ENCODE measurements at regions not wholly inside any gene's neighbourhood (a gene's known extent, or its start where the extent isn't known, plus 50 kb on each side); places are given as distances from the start of the nearest gene placed in this dataset.

GRCh38 chr19:32202244-32202643, 143.2 kb upstream of the ZNF507 start:
- no peak for TF ChIP-seq CTCF (IDR thresholded peaks at IDR 0.05)
- Histone ChIP-seq H3K27me3 (ENCODE audit: low read depth) (peaks cover 2% of the 10 kb centered on the region), H3K27ac (no peak overlapping the region), H3K4me1 (no peaks in the 10 kb centered on the region), H3K4me3 (no peak overlapping the region), H3K36me3 (no peaks in the 10 kb centered on the region), H3K9me3 (no peaks in the 10 kb centered on the region)
- no peak for DNase-seq
- intact Hi-C loops (cut with DNase I), result no loop called here
- ATAC-seq, result peak in 1 of 2 donors; percentile 16

DNA sequence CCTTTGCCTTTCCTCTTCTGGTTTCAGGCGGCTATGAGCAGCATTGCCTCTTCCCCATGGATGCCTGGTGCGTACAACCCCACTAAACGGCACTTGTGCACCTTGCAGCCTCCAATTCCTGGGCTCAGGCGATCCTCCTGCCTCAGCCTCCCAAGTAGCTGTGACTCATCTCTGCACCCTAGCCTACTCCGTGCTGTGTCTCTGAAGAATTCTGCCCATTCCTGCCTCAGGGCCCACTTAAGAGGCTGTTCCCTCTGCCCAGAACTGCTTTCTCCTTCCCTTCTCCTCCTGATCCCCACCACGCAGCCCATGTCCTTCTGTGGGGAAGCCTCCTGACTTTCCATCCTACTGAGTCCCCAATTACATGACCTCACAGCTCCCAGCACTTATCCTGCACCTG, 142.2 kb upstream of the ZNF507 start:
- ATAC-seq (no peak), DNase-seq (no peak)
- H3K4me1 ChIP-seq, result no peaks in the 10 kb centered on the region
- no peaks in the 10 kb centered on the region for H3K36me3 ChIP-seq
- no peak overlapping the region for H3K4me3 ChIP-seq
- H3K9me3 ChIP-seq, result no peaks in the 10 kb centered on the region
- no peaks in the 10 kb centered on the region for H3K27me3 ChIP-seq (ENCODE audit: low read depth)
- H3K27ac ChIP-seq, result no peak overlapping the region
- no peak for TF ChIP-seq CTCF (IDR thresholded peaks at IDR 0.05)
- intact Hi-C loops (cut with DNase I), result no loop called here

DNA sequence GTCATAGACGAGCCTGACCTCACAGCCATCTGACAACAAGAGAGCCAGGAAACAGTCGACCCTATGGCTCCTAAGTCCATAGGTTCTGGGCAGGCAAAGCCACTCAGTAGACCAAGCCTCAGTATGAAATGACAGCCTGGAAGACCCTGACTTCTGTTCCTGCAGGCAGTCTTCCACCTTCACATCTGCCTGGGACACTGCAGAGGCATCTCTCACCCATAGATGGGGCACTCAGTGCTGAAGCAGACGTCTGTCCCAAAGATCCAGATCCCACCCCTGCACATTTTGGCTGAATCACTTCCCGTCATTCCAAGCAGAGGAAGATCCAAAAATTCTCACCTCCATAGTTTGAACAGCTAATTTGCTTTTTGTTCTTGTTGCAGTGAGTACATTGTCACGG, 139.3 kb upstream of the ZNF507 start:
- Histone ChIP-seq H3K27me3 (ENCODE audit: low read depth) (no peaks in the 10 kb centered on the region), H3K27ac (no peak overlapping the region), H3K4me1 (no peaks in the 10 kb centered on the region), H3K9me3 (peaks cover 12% of the 10 kb centered on the region), H3K4me3 (no peak overlapping the region), H3K36me3 (no peaks in the 10 kb centered on the region)
- DNase-seq (no peak), ATAC-seq (no peak)
- no peak for TF ChIP-seq CTCF (IDR thresholded peaks at IDR 0.05)
- intact Hi-C loops (cut with DNase I), result no loop called here

- Histone ChIP-seq H3K36me3 (no peaks in the 10 kb centered on the region), H3K4me3 (no peak overlapping the region), H3K27me3 (ENCODE audit: low read depth) (no peaks in the 10 kb centered on the region), H3K27ac (no peak overlapping the region), H3K9me3 (peaks cover 16% of the 10 kb centered on the region), H3K4me1 (no peaks in the 10 kb centered on the region)
- DNase-seq, result no peak
- ATAC-seq, result no peak
- TF ChIP-seq CTCF (IDR thresholded peaks at IDR 0.05), result no peak
- intact Hi-C loops (cut with DNase I), result no loop called here
Observed at GRCh38 chr19:32208060-32208459, 137.3 kb upstream of the ZNF507 start.

DNA sequence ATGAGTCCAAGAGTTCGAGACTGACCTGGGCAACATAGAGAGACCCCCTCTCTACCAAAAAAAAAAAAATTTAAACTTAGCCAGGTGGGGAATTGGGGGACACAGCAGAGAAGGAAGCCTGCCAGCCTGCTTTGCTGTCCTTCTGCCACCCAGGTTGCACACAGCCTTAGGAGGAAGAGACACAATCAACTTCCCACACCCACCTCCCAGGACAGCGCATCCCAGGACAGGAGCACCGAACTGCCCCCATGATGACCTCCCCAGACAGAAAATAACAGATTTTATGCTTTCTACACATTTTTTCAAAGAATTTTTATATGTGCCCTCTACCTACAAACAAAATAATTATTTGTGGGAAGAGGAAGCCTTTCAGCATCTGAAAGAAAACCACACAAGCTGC, 126.0 kb upstream of the ZNF507 start:
- Histone ChIP-seq H3K36me3 (no peaks in the 10 kb centered on the region), H3K4me3 (no peak overlapping the region), H3K4me1 (peaks cover 4% of the 10 kb centered on the region), H3K27me3 (ENCODE audit: low read depth) (peaks cover 14% of the 10 kb centered on the region), H3K9me3 (no peaks in the 10 kb centered on the region), H3K27ac (no peak overlapping the region)
- intact Hi-C loops (cut with DNase I), result no loop called here
- DNase-seq, result no peak
- TF ChIP-seq CTCF (IDR thresholded peaks at IDR 0.05), result no peak
- ATAC-seq, result no peak

DNA sequence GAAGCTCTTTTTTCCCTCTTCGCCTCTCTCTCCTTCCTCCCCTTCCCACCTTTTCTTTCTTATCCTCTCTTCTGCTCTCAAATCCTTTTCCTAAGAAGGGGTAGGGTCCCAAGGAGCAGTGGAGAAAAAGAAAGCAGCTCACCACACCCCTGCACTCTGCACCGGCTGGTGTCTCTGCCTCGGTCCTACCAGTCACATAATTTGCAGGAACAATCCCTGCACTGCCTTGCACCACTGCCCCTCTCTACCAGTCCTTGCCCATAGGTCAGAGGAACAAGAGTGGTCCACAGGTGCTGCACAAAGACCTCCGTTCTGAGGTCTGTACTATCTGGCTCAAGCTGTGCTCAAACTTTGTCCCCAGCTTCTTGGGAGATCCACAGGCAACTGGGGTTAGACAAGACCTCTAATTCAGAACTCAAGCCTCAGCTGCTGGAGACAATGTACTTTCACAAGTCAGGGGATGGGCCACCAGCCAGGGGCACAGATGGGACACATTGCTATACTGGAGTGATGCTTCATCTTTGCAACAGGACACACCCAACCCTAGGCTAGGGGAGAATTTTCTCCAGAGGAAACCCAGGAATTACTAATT, 125.4 kb upstream of the ZNF507 start:
- DNase-seq (no peak), ATAC-seq (no peak)
- H3K4me3 ChIP-seq, result no peak overlapping the region
- H3K36me3 ChIP-seq, result no peaks in the 10 kb centered on the region
- peaks cover 18% of the 10 kb centered on the region for H3K27me3 ChIP-seq (ENCODE audit: low read depth)
- no peak overlapping the region for H3K27ac ChIP-seq
- intact Hi-C loops (cut with DNase I), result no loop called here
- peaks cover 9% of the 10 kb centered on the region for H3K4me1 ChIP-seq
- no peak for TF ChIP-seq CTCF (IDR thresholded peaks at IDR 0.05)
- no peaks in the 10 kb centered on the region for H3K9me3 ChIP-seq

Data from lower lobe of right lung (tissue), 2 donors.